Mesenchymal stem cell (in vitro differentiated cells and primary cell): ENCODE measurements at regions not wholly inside any gene's neighbourhood (a gene's known extent, or its start where the extent isn't known, plus 50 kb on each side); places are given as distances from the start of the nearest gene placed in this dataset.

Experiments
- DNase-seq: peaks from one replicate; pipeline ENCODE4 v3.0.0-alpha.2; 2013
- H2AFZ ChIP-seq: one replicate; pipeline ENCODE4 v1.6.1; 2013; ENCODE audit warnings: low read depth, mild to moderate bottlenecking, control low read depth, inconsistent platforms, low read length, moderate library complexity
- H2AK5ac ChIP-seq: 2 replicates; pipeline ENCODE4 v1.6.1; 2013; ENCODE audit warnings: low read length, moderate library complexity, mild to moderate bottlenecking, inconsistent platforms; ENCODE audit not compliant: severe bottlenecking
- H2BK120ac ChIP-seq: one replicate; pipeline ENCODE4 v1.6.1; 2013; ENCODE audit warnings: low read depth, mild to moderate bottlenecking, inconsistent platforms, low read length, moderate library complexity
- H2BK12ac ChIP-seq, 2 experiments: one replicate each; pipeline ENCODE4 v1.6.1; 2013; ENCODE audit warnings: inconsistent platforms in 2 of 2, low read length in 2 of 2, mild to moderate bottlenecking in 2 of 2, moderate library complexity in 2 of 2, control low read depth in 1 of 2
- H2BK15ac ChIP-seq: one replicate; pipeline ENCODE4 v1.6.1; 2013; ENCODE audit warnings: mild to moderate bottlenecking, low read depth, inconsistent platforms; ENCODE audit not compliant: poor library complexity, severe bottlenecking
- H2BK5ac ChIP-seq: 2 replicates; pipeline ENCODE4 v1.6.1; 2013; ENCODE audit warnings: low read depth, mild to moderate bottlenecking, low read length, control low read depth, inconsistent platforms; ENCODE audit not compliant: poor library complexity, severe bottlenecking
- H3K14ac ChIP-seq, 2 experiments: one replicate each; pipeline ENCODE4 v1.6.1; 2013; ENCODE audit warnings: inconsistent platforms in 2 of 2, low read length in 2 of 2, control low read depth in 1 of 2, mild to moderate bottlenecking in 1 of 2, moderate library complexity in 1 of 2
- H3K18ac ChIP-seq, 2 experiments: one replicate each; pipeline ENCODE4 v1.6.1; 2013; ENCODE audit warnings: inconsistent platforms in 2 of 2, low read length in 2 of 2, control low read depth in 1 of 2, low read depth in 1 of 2, mild to moderate bottlenecking in 1 of 2
- H3K23ac ChIP-seq, 2 experiments: one replicate each; pipeline ENCODE4 v1.6.1; 2013; ENCODE audit warnings: inconsistent platforms in 2 of 2, low read length in 2 of 2, mild to moderate bottlenecking in 2 of 2, moderate library complexity in 2 of 2, control low read depth in 1 of 2
- H3K27ac ChIP-seq: 2 replicates; pipeline ENCODE4 v1.5.1; 2013; ENCODE audit warnings: mild to moderate bottlenecking, moderate library complexity, low read length, control low read depth, inconsistent platforms; ENCODE audit not compliant: poor library complexity, severe bottlenecking
- H3K27me3 ChIP-seq, 2 experiments: 2 replicates each; pipeline versions ENCODE4 v1.6.1 to v1.7.0; 2013; ENCODE audit warnings: low read length in 2 of 2, mild to moderate bottlenecking in 2 of 2, moderate library complexity in 2 of 2, control low read depth in 1 of 2, inconsistent platforms in 1 of 2; ENCODE audit not compliant: control insufficient read depth in 1 of 2, insufficient read depth in 1 of 2
- H3K36me3 ChIP-seq, 2 experiments: 2 replicates each; pipeline versions ENCODE4 v1.6.1 to v1.7.0; 2013; ENCODE audit warnings: low read length in 2 of 2, control low read depth in 1 of 2, inconsistent platforms in 1 of 2, low read depth in 1 of 2, mild to moderate bottlenecking in 1 of 2; ENCODE audit not compliant: insufficient read depth in 2 of 2, control insufficient read depth in 1 of 2
- H3K4ac ChIP-seq, 2 experiments: one replicate each; pipeline ENCODE4 v1.6.1; 2013; ENCODE audit warnings: inconsistent platforms in 2 of 2, low read length in 2 of 2, mild to moderate bottlenecking in 2 of 2, moderate library complexity in 2 of 2, control low read depth in 1 of 2, low read depth in 1 of 2
- H3K4me1 ChIP-seq: 2 replicates; pipeline ENCODE4 v1.6.1; 2013; ENCODE audit warnings: low read depth, low read length, control low read depth; ENCODE audit not compliant: control insufficient read depth, insufficient read depth
- H3K4me2 ChIP-seq: 2 replicates; pipeline ENCODE4 v1.6.1; 2013; ENCODE audit warnings: low read length, mild to moderate bottlenecking, inconsistent platforms; ENCODE audit not compliant: poor library complexity, severe bottlenecking
- H3K4me3 ChIP-seq, 2 experiments: 2 replicates each; pipeline versions ENCODE4 v1.5.1 to v1.7.0; 2013; ENCODE audit warnings: low read length in 2 of 2, mild to moderate bottlenecking in 2 of 2, control low read depth in 1 of 2, low read depth in 1 of 2; ENCODE audit not compliant: insufficient read depth in 1 of 2
- H3K79me1 ChIP-seq: replicated peaks from 2 replicates; pipeline ENCODE4 v1.6.1; 2013; ENCODE audit warnings: mild to moderate bottlenecking, control low read depth, low read length, inconsistent platforms; ENCODE audit not compliant: poor library complexity, severe bottlenecking
- H3K9ac ChIP-seq: 2 replicates; pipeline ENCODE4 v1.7.0; 2013; ENCODE audit warnings: mild to moderate bottlenecking, low read length, moderate library complexity
- H3K9me3 ChIP-seq: 2 replicates; pipeline ENCODE4 v1.7.0; 2013; ENCODE audit warnings: mild to moderate bottlenecking, low read length; ENCODE audit not compliant: control insufficient read depth
- H4K8ac ChIP-seq: one replicate; pipeline ENCODE4 v1.6.1; 2013; ENCODE audit warnings: inconsistent platforms, mild to moderate bottlenecking, low read length, moderate library complexity
- H4K91ac ChIP-seq: one replicate; pipeline ENCODE4 v1.6.1; 2013; ENCODE audit warnings: mild to moderate bottlenecking, low read length, inconsistent platforms
- WGBS: methylation state at CpG from one replicate; pipeline ENCODE4 v1.1.7; 2013; ENCODE audit warnings: mixed read lengths; 5-methylcytosine and 5-hydroxymethylcytosine counted together

DNA sequence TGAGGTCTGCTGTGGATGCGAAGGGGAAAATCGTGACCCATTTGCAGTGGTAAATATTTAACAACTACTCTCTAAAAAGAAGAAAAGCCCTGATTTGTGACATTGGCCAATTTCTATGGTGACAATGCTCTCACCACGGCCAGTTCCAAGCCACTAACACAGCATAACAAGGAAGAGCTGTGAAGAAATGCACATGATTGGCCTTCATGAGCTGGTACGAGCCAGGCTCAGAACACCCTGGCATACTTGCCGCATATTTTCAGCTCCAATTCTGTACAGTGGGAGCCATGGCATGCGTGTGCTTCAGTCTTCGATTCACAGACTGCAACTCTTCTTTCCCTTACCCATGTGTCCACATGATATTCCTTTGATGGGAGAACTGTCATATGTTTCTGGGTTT lies 363.9 kb upstream of the CDH5 start:
- WGBS: 93% methylated on average over 6 of the region's 7 CpGs
- Histone ChIP-seq H4K91ac (no peak overlapping the region), H2AFZ (no peak overlapping the region), H3K9me3 (no peaks in the 10 kb centered on the region), H2BK120ac (no peak overlapping the region), H3K18ac (peak overlapping the region in 1 of 2 experiments; percentile 48), H3K4me3 (no peak overlapping the region), H2BK5ac (no peak overlapping the region), H3K27me3 (no peaks in the 10 kb centered on the region), H3K4ac (no peak overlapping the region), H2AK5ac (no peak overlapping the region), H3K27ac (no peak overlapping the region), H3K36me3 (no peaks in the 10 kb centered on the region), H3K4me2 (no peak overlapping the region), H2BK15ac (no peak overlapping the region), H3K14ac (peak overlapping the region in 1 of 2 experiments; percentile 88), H3K79me1 (no peaks in the 10 kb centered on the region), H3K23ac (no peak overlapping the region), H3K9ac (no peak overlapping the region), H2BK12ac (peak overlapping the region in 1 of 2 experiments; percentile 77), H4K8ac (no peak overlapping the region), H3K4me1 (no peaks in the 10 kb centered on the region)
- no peak for DNase-seq

DNA sequence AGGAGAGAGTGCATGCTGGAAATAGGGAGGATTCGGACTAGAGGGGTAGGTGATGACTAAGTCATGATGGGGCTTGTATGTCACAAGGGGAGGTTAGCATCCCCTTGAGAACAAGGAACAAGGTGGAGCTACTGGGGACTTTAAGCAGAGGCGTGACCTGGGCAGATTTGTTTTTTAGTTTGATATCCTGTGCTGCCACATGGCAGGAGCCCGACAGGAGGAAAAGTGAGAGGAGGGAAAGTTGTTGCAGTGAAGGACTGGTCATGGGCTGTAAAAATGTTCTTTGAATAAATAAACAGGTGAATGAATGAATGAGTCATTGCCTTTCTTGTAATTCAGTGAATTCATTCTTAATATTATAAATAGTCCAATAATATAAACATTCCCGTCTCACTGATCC lies 365.1 kb upstream of the CDH5 start:
- no peak for DNase-seq
- no peak overlapping the region for H3K18ac ChIP-seq
- H3K14ac ChIP-seq: no peak overlapping the region
- no peak overlapping the region for H2AFZ ChIP-seq
- 81% methylated on average over 3 of the region's 4 CpGs for WGBS
- H3K4me3 ChIP-seq: no peak overlapping the region
- no peaks in the 10 kb centered on the region for H3K27me3 ChIP-seq
- H3K79me1 ChIP-seq: no peaks in the 10 kb centered on the region
- H2BK12ac ChIP-seq: no peak overlapping the region
- no peak overlapping the region for H3K27ac ChIP-seq
- H3K9ac ChIP-seq: no peak overlapping the region
- no peak overlapping the region for H2AK5ac ChIP-seq
- H3K4me2 ChIP-seq: no peak overlapping the region
- H3K36me3 ChIP-seq: no peaks in the 10 kb centered on the region
- H3K23ac ChIP-seq: no peak overlapping the region
- no peaks in the 10 kb centered on the region for H3K9me3 ChIP-seq
- no peak overlapping the region for H4K91ac ChIP-seq
- no peak overlapping the region for H4K8ac ChIP-seq
- H3K4me1 ChIP-seq: no peaks in the 10 kb centered on the region
- H2BK120ac ChIP-seq: no peak overlapping the region
- H2BK15ac ChIP-seq: no peak overlapping the region
- no peak overlapping the region for H2BK5ac ChIP-seq
- H3K4ac ChIP-seq: no peak overlapping the region

DNA sequence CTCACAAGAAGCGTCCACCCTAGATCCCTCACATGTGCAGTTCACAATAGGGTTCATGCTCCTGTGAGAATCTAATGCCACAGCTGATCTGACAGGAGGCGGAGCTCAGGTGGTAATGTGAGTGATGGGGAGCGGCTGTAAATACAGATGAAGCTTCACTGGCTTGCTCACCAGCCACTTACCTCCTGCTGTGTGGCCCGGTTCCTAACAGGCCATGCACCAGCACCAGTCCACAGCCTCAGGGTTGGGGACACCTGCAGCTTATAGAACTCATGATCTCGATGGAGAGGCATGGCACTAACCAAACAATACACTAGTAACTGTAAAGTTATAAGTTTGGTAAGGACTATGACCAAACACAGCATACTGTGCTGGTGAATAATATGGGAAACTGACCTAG lies 368.0 kb upstream of the CDH5 start:
- no peak overlapping the region for H2BK15ac ChIP-seq
- no peak overlapping the region for H2BK5ac ChIP-seq
- WGBS: 95% methylated on average over 3 of the region's 5 CpGs
- H3K27ac ChIP-seq: no peak overlapping the region
- H3K27me3 ChIP-seq: no peaks in the 10 kb centered on the region
- H3K9ac ChIP-seq: no peak overlapping the region
- no peaks in the 10 kb centered on the region for H3K4me1 ChIP-seq
- H2BK12ac ChIP-seq: no peak overlapping the region
- no peak overlapping the region for H3K4me3 ChIP-seq
- DNase-seq: no peak
- H3K23ac ChIP-seq: no peak overlapping the region
- H3K18ac ChIP-seq: no peak overlapping the region
- no peak overlapping the region for H2AK5ac ChIP-seq
- no peaks in the 10 kb centered on the region for H3K9me3 ChIP-seq
- no peak overlapping the region for H3K4ac ChIP-seq
- H3K14ac ChIP-seq: no peak overlapping the region
- H3K79me1 ChIP-seq: no peaks in the 10 kb centered on the region
- H3K36me3 ChIP-seq: no peaks in the 10 kb centered on the region
- no peak overlapping the region for H3K4me2 ChIP-seq
- no peak overlapping the region for H4K8ac ChIP-seq
- no peak overlapping the region for H2AFZ ChIP-seq
- no peak overlapping the region for H2BK120ac ChIP-seq
- no peak overlapping the region for H4K91ac ChIP-seq

DNA sequence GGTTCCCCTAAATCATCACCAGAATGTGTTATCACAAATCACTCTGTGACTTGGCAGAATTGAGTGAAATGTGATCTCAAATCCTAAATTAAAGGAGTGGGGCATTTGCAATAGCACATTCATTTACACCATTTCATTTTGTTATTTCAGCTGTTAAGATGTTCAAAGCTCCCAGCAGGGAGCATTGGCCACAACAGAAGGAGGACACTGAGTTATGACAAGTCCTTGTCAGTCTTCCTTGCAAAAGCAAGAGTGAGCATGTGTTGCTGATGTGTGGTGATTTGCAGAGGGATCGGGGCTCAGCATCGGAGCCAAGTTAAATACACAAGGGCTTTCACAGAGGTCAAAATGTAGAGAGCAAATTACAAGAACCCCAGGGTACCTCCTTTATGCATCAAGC lies 372.2 kb upstream of the CDH5 start:
- Histone ChIP-seq H3K18ac (no peak overlapping the region), H4K91ac (no peak overlapping the region), H2BK120ac (no peak overlapping the region), H3K4me2 (no peak overlapping the region), H3K9ac (no peak overlapping the region), H2BK12ac (peak overlapping the region in 1 of 2 experiments; percentile 24), H2BK5ac (no peak overlapping the region), H3K27ac (no peak overlapping the region), H2AFZ (no peak overlapping the region), H2BK15ac (no peak overlapping the region), H3K79me1 (no peaks in the 10 kb centered on the region), H3K27me3 (peaks cover 0 to 3% of the 10 kb centered on the region in 2 experiments), H3K23ac (no peak overlapping the region), H3K14ac (no peak overlapping the region), H3K4me3 (no peak overlapping the region), H4K8ac (no peak overlapping the region), H3K9me3 (no peaks in the 10 kb centered on the region), H3K36me3 (no peaks in the 10 kb centered on the region), H3K4me1 (peaks cover 3% of the 10 kb centered on the region), H3K4ac (no peak overlapping the region), H2AK5ac (no peak overlapping the region)
- 100% methylated on average over 2 of the region's 2 CpGs for WGBS
- no peak for DNase-seq
